GM12874 (cell line): ENCODE measurements at regions not wholly inside any gene's neighbourhood (a gene's known extent, or its start where the extent isn't known, plus 50 kb on each side); places are given as distances from the start of the nearest gene placed in this dataset.

ENCODE experiments used
- CTCF ChIP-seq: IDR thresholded peaks from 2 replicates; pipeline ENCODE4 v1.5.1; 2011; ENCODE audit warnings: low read depth, mild to moderate bottlenecking, control low read depth, low read length, moderate library complexity; ENCODE audit not compliant: insufficient read depth

- no peak for TF ChIP-seq CTCF
Observed at GRCh38 chr17:72591289-72592241, 470.7 kb downstream of the SOX9 start.

GRCh38 chr17:72592242-72592966 is 471.6 kb downstream of the SOX9 start:
- no peak for TF ChIP-seq CTCF

- TF ChIP-seq CTCF, result no peak
Observed at GRCh38 chr17:72592967-72593325, 472.1 kb downstream of the SOX9 start.

- no peak for TF ChIP-seq CTCF
Observed at GRCh38 chr17:72594248-72594647, 473.4 kb downstream of the SOX9 start.
